ENCODE measurements at regions not wholly inside any gene's neighbourhood (a gene's known extent, or its start where the extent isn't known, plus 50 kb on each side); places are given as distances from the start of the nearest gene placed in this dataset.

- no peak for TF ChIP-seq EZH2 (IDR thresholded peaks at IDR 0.05; ENCODE audit: insufficient read depth, low read length)
- TF ChIP-seq CTCF (IDR thresholded peaks at IDR 0.05; ENCODE audit: insufficient read depth, low read depth, low read length): no peak
Observed at GRCh38 chr3:72127844-72128243, 342.9 kb upstream of the PROK2 start.

Data from astrocyte (in vitro differentiated cells and primary cell).